B cell (primary cell): ENCODE measurements at regions not wholly inside any gene's neighbourhood (a gene's known extent, or its start where the extent isn't known, plus 50 kb on each side); places are given as distances from the start of the nearest gene placed in this dataset.

Source experiments
- CTCF ChIP-seq: fragments of 200-600 bp; IDR thresholded peaks from one replicate; pipeline ENCODE4 v1.8.0; 2022; ENCODE audit warnings: antibody characterized with exemption, mild to moderate bottlenecking
- EZH2 ChIP-seq: IDR thresholded peaks from 2 replicates; pipeline ENCODE4 v1.6.1; 2012; ENCODE audit warnings: borderline replicate concordance, low read depth, mild to moderate bottlenecking, moderate library complexity, low read length; ENCODE audit not compliant: insufficient read depth, poor library complexity, severe bottlenecking

- TF ChIP-seq CTCF (no peak), EZH2 (no peak)
Measured at GRCh38 chr10:128579901-128580300, 453.7 kb upstream of the MKI67 start.
